Stomach (tissue), 8 donors: ENCODE measurements at regions not wholly inside any gene's neighbourhood (a gene's known extent, or its start where the extent isn't known, plus 50 kb on each side); places are given as distances from the start of the nearest gene placed in this dataset.

ENCODE experiments used
- DNase-seq, 2 donors: peaks; one replicate each; pipeline versions ENCODE4 v3.0.0 to v3.0.0-alpha.2; 2013 to 2019
- H3K27ac ChIP-seq, 5 donors: fragments of 200-600 bp in 4 of 5; sonication (generic) in 4 of 5; one replicate each; pipeline ENCODE4 v1.5.1; 2013 to 2019; ENCODE audit warnings: mild to moderate bottlenecking in 1 of 5, moderate library complexity in 1 of 5
- H3K27me3 ChIP-seq, 3 donors: fragments of 200-600 bp; sonication (generic); one replicate each; pipeline ENCODE4 v1.5.1; 2017 to 2019; ENCODE audit warnings: mixed run types in 1 of 3
- H3K36me3 ChIP-seq, 4 donors: fragments of 200-600 bp; sonication (generic); 1 replicate in 3 of 4; 2 replicates in 1 of 4; pipeline ENCODE4 v1.5.1; 2016 to 2019
- H3K4me1 ChIP-seq, 4 donors: fragments of 200-600 bp; sonication (generic); one replicate each; pipeline ENCODE4 v1.5.1; 2016 to 2019
- H3K4me3 ChIP-seq, 4 donors: fragments of 200-600 bp; sonication (generic) in 3 of 4; one replicate each; pipeline ENCODE4 v1.5.1; 2016 to 2019; ENCODE audit warnings: mild to moderate bottlenecking in 1 of 4
- H3K9me3 ChIP-seq, 4 donors: fragments of 200-600 bp; sonication (generic); one replicate each; pipeline ENCODE4 v1.5.1; 2016 to 2019
- EP300 ChIP-seq: sonication (generic); formaldehyde crosslinking; IDR thresholded peaks from one replicate; pipeline ENCODE4 v1.6.1; 2017; ENCODE audit warnings: antibody characterized with exemption
- POLR2A ChIP-seq, 4 donors: fragments of 450-650 bp; IDR thresholded peaks; one replicate each; pipeline ENCODE4 v1.6.1; 2016; ENCODE audit warnings: antibody characterized with exemption in 4 of 4, control low read depth in 2 of 4, mild to moderate bottlenecking in 1 of 4, moderate library complexity in 1 of 4
- POLR2AphosphoS5 ChIP-seq, 3 donors: sonication (generic); formaldehyde crosslinking; IDR thresholded peaks; one replicate each; pipeline ENCODE4 v1.6.1; 2016; ENCODE audit warnings: antibody characterized with exemption in 3 of 3
- WGBS, 5 donors: extraction: QIAGEN DNeasy Blood & Tissue Kit in 3 of 5; methylation state at CpG; one replicate each; pipeline versions ENCODE4 v1.1.5 to v1.1.7; 2013 to 2018; 5-methylcytosine and 5-hydroxymethylcytosine counted together
- intact Hi-C: fragments of 100-400 bp; cut with DNase I; formaldehyde crosslinking; loops from one replicate; pipeline ENCODE4 v1.15.1; 2023; ENCODE audit warnings: low total_unique reads
- TF ChIP-seq, protein P1 (sequence below), 7 experiments: fragments of 450-650 bp in 4 of 7; fragments of 200-600 bp in 3 of 7; sonication (generic) in 3 of 7; IDR thresholded peaks; one replicate each; pipeline ENCODE4 v1.5.1; 2016 to 2019; ENCODE audit warnings: antibody characterized with exemption in 7 of 7, control low read depth in 2 of 7, mild to moderate bottlenecking in 1 of 7
- donor health status: healthy with polysubstance abuse.
- donor health status: Bipolar disorder and iron deficiency.
- donor health status: healthy.

DNA sequence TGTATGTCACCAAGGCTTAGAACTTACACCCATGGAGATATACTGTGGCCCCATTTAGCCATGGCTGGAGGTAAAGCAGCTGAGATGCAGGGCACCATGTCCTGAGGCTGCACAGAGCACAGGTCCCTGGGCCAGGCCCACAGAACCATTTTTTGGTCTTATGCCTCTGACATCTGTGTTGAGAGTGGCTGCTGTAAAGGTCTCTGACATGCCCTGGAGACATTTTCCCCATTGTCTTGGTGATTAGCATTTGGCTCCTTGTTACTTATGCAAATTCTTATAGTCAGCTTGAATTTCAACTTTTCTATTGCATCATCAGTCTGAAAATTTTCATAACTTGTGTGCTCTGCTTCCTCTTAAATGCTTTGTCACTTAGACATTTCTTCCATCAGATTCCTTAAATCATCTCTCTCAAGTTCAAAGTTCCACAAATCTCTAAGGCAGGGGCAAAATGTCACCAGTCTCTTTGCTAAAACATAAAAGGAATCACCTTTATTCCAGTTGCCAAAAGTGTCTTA lies 701.3 kb downstream of the EPHA3 start:
- no peak for DNase-seq
- intact Hi-C loops: no loop called here
- no peak overlapping the region for H3K27ac ChIP-seq
- H3K36me3 ChIP-seq: no peaks in the 10 kb centered on the region
- H3K27me3 ChIP-seq: no peaks in the 10 kb centered on the region
- peaks cover 0 to 15% (median 8%) of the 10 kb centered on the region in 4 donors for H3K9me3 ChIP-seq
- TF ChIP-seq POLR2AphosphoS5 (IDR thresholded peaks at IDR 0.05): no peak
- no peak for TF ChIP-seq EP300
- TF ChIP-seq, protein P1, sequence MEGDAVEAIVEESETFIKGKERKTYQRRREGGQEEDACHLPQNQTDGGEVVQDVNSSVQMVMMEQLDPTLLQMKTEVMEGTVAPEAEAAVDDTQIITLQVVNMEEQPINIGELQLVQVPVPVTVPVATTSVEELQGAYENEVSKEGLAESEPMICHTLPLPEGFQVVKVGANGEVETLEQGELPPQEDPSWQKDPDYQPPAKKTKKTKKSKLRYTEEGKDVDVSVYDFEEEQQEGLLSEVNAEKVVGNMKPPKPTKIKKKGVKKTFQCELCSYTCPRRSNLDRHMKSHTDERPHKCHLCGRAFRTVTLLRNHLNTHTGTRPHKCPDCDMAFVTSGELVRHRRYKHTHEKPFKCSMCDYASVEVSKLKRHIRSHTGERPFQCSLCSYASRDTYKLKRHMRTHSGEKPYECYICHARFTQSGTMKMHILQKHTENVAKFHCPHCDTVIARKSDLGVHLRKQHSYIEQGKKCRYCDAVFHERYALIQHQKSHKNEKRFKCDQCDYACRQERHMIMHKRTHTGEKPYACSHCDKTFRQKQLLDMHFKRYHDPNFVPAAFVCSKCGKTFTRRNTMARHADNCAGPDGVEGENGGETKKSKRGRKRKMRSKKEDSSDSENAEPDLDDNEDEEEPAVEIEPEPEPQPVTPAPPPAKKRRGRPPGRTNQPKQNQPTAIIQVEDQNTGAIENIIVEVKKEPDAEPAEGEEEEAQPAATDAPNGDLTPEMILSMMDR (IDR thresholded peaks at IDR 0.05): no peak
- TF ChIP-seq POLR2A (IDR thresholded peaks at IDR 0.05): no peak
- no peak overlapping the region for H3K4me3 ChIP-seq
- H3K4me1 ChIP-seq: no peaks in the 10 kb centered on the region

DNA sequence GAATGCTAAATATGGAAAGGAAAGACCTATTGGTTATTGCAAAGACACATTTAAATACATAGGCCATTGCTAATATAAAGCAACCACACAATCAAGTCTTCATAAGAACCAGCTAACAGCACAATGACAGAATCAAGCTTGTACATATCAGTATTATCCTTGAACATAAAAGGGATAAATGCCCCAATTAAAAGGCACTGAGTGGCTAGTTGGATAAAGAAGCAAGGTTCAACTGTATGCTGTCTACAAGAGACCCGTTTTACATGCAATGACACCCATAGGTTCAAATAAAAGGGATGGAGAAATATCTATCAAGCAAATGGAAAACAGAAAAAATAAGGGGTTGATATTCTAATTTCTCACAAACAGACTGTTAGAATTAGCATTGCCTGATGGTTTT lies 706.1 kb downstream of the EPHA3 start:
- 66 to 87% (median 76%) methylated on average over 1 of the region's 1 CpG for WGBS, 5 donors
- no peak for DNase-seq
- Histone ChIP-seq H3K4me1 (no peaks in the 10 kb centered on the region), H3K36me3 (no peaks in the 10 kb centered on the region), H3K27ac (no peak overlapping the region), H3K27me3 (no peaks in the 10 kb centered on the region), H3K9me3 (peaks cover 0 to 21% (median 11%) of the 10 kb centered on the region in 4 donors), H3K4me3 (no peak overlapping the region)
- intact Hi-C loops: no loop called here
- no peak for TF ChIP-seq EP300
- TF ChIP-seq POLR2AphosphoS5 (IDR thresholded peaks at IDR 0.05): no peak
- no peak for TF ChIP-seq POLR2A (IDR thresholded peaks at IDR 0.05)
- TF ChIP-seq, protein P1 (IDR thresholded peaks at IDR 0.05): no peak

DNA sequence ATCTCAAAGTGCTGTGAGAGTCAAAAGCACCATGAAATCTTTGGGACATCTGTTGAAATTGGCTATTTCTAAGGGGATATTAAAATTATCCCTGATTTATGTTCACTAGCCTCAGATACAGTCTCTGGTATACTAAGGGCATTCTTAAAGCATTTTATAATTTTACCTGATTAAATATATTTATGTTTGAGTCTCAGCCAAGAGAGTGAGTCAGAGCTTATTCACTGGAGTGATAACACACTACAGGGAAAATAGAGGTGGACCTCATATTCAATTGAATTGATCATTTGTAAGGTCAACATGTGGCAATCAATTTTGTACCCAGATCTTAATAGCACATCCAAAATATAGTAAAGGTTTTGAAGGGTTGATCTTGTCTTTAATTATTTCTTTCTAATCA lies 733.6 kb downstream of the EPHA3 start:
- Histone ChIP-seq H3K36me3 (no peaks in the 10 kb centered on the region), H3K27ac (no peak overlapping the region), H3K4me1 (no peaks in the 10 kb centered on the region), H3K9me3 (no peaks in the 10 kb centered on the region), H3K27me3 (no peaks in the 10 kb centered on the region), H3K4me3 (no peak overlapping the region)
- no peak for DNase-seq
- TF ChIP-seq POLR2A (IDR thresholded peaks at IDR 0.05) (no peak), POLR2AphosphoS5 (IDR thresholded peaks at IDR 0.05) (no peak), EP300 (no peak)
- TF ChIP-seq, protein P1 (IDR thresholded peaks at IDR 0.05): no peak
- intact Hi-C loops: no loop called here

DNA sequence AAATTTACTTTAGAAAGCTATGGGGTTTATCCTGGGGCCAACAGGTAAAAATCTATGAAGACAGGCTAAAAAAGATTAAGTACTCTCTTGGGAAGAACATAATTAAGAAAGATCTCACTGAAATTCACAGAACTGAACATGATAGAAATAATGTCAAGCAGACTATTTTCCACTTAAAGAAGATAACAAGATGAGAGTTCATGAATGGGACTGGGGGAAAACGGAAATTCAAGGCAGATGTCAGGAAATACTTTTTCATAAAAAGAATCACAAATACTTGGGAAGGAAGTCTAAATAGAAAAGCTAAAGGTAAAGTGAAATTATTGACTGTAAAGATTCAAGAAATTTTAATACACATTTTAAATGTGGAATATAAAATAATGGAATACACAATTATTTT lies 737.6 kb downstream of the EPHA3 start:
- 79 to 87% (median 85%) methylated on average over 1 of the region's 1 CpG for WGBS, 5 donors
- intact Hi-C loops: no loop called here
- DNase-seq: no peak
- no peaks in the 10 kb centered on the region for H3K4me1 ChIP-seq
- no peak for TF ChIP-seq POLR2A (IDR thresholded peaks at IDR 0.05)
- no peak for TF ChIP-seq EP300
- no peak for TF ChIP-seq POLR2AphosphoS5 (IDR thresholded peaks at IDR 0.05)
- TF ChIP-seq, protein P1 (IDR thresholded peaks at IDR 0.05): no peak
- H3K27me3 ChIP-seq: no peaks in the 10 kb centered on the region
- no peaks in the 10 kb centered on the region for H3K9me3 ChIP-seq
- H3K27ac ChIP-seq: no peak overlapping the region
- no peak overlapping the region for H3K4me3 ChIP-seq
- H3K36me3 ChIP-seq: no peaks in the 10 kb centered on the region
